Neural cell (in vitro differentiated cells): ENCODE measurements at regions not wholly inside any gene's neighbourhood (a gene's known extent, or its start where the extent isn't known, plus 50 kb on each side); places are given as distances from the start of the nearest gene placed in this dataset.

ENCODE experiments used
- H2AFZ ChIP-seq: fragments of 200-600, 300-800 bp; sonication (generic), shearing (Covaris generic); 2 replicates; pipeline ENCODE4 v1.6.0; 2014; ENCODE audit warnings: low read depth, mild to moderate bottlenecking, antibody characterized with exemption, low read length, moderate library complexity
- H3F3A ChIP-seq: fragments of 200-600 bp; shearing (Covaris generic); 2 replicates; pipeline ENCODE4 v1.6.1; 2016; ENCODE audit warnings: mild to moderate bottlenecking, moderate library complexity, mixed read lengths, antibody characterized with exemption, low read length; ENCODE audit not compliant: insufficient read depth, poor library complexity, severe bottlenecking
- H3K27ac ChIP-seq: fragments of 200-600, 300-800 bp; sonication (generic), shearing (Covaris generic); 2 replicates; pipeline ENCODE4 v1.5.1; 2014; ENCODE audit warnings: mild to moderate bottlenecking, low read length, moderate library complexity
- H3K27me3 ChIP-seq: fragments of 300-800, 200-600 bp; sonication (generic), shearing (Covaris generic); 2 replicates; pipeline ENCODE4 v1.6.0; 2014; ENCODE audit warnings: mild to moderate bottlenecking, low read depth, low read length, moderate library complexity; ENCODE audit not compliant: insufficient read depth
- H3K36me3 ChIP-seq: fragments of 300-800, 200-600 bp; sonication (generic), shearing (Covaris generic); 2 replicates; pipeline ENCODE4 v1.5.1; 2014; ENCODE audit warnings: mild to moderate bottlenecking, antibody characterized with exemption, low read length, moderate library complexity; ENCODE audit not compliant: insufficient read depth
- H3K4me2 ChIP-seq: fragments of 300-800, 200-600 bp; sonication (generic), shearing (Covaris generic); 2 replicates; pipeline ENCODE4 v1.6.0; 2014; ENCODE audit warnings: mild to moderate bottlenecking, low read length
- H3K4me3 ChIP-seq: fragments of 300-800, 200-600 bp; sonication (generic), shearing (Covaris generic); 2 replicates; pipeline ENCODE4 v1.5.1; 2014; ENCODE audit warnings: mild to moderate bottlenecking, low read length, moderate library complexity
- H3K79me2 ChIP-seq: fragments of 200-600 bp; shearing (Covaris generic); replicated peaks from 2 replicates; pipeline ENCODE4 v1.6.0; 2014; ENCODE audit warnings: mild to moderate bottlenecking, low read length, moderate library complexity; ENCODE audit not compliant: insufficient read depth
- H3K9ac ChIP-seq: fragments of 300-800, 200-600 bp; sonication (generic), shearing (Covaris generic); 2 replicates; pipeline ENCODE4 v1.6.1; 2016; ENCODE audit warnings: mild to moderate bottlenecking, low read length, mixed read lengths
- H3K9me2 ChIP-seq: fragments of 200-600 bp; shearing (Covaris generic); 2 replicates; pipeline ENCODE4 v1.6.1; 2016; ENCODE audit warnings: mild to moderate bottlenecking, low read length, mixed read lengths; ENCODE audit not compliant: insufficient read depth
- H3K9me3 ChIP-seq: fragments of 200-600, 300-800 bp; sonication (generic), shearing (Covaris generic); 2 replicates; pipeline ENCODE4 v1.6.1; 2016; ENCODE audit warnings: mild to moderate bottlenecking, mixed run types, low read length, moderate library complexity, mixed read lengths
- H4K20me1 ChIP-seq: fragments of 200-600 bp; shearing (Covaris generic); 2 replicates; pipeline ENCODE4 v1.6.1; 2016; ENCODE audit warnings: mild to moderate bottlenecking, mixed run types; ENCODE audit not compliant: insufficient read depth
- CTCF ChIP-seq: fragments of 450-650 bp; IDR thresholded peaks from 2 replicates; pipeline ENCODE4 v1.5.1; 2014; ENCODE audit warnings: antibody characterized with exemption, mild to moderate bottlenecking, moderate library complexity; ENCODE audit not compliant: poor library complexity, severe bottlenecking
- EP300 ChIP-seq: fragments of 450-650 bp; conservative IDR thresholded peaks from 2 replicates; pipeline ENCODE4 v1.6.1; 2014; ENCODE audit warnings: antibody characterized with exemption, mild to moderate bottlenecking, moderate library complexity; ENCODE audit not compliant: poor library complexity, severe bottlenecking
- EZH2 ChIP-seq: fragments of 200-600, 300-800 bp; shearing (Covaris generic), sonication (generic); IDR thresholded peaks from 2 replicates; pipeline ENCODE4 v1.6.1; 2014; ENCODE audit warnings: antibody characterized with exemption, low read length, borderline replicate concordance, mild to moderate bottlenecking; ENCODE audit not compliant: insufficient read depth, poor library complexity, severe bottlenecking
- MXI1 ChIP-seq: fragments of 450-650 bp; conservative IDR thresholded peaks from 2 replicates; pipeline ENCODE4 v1.6.1; 2014; ENCODE audit warnings: antibody characterized with exemption, mild to moderate bottlenecking; ENCODE audit not compliant: poor library complexity, severe bottlenecking
- POLR2AphosphoS5 ChIP-seq: IDR thresholded peaks from 2 replicates; pipeline ENCODE4 v1.6.1; 2012
- RAD21 ChIP-seq: fragments of 450-650 bp; conservative IDR thresholded peaks from 2 replicates; pipeline ENCODE4 v1.6.1; 2014; ENCODE audit warnings: antibody characterized with exemption, mild to moderate bottlenecking, moderate library complexity
- REST ChIP-seq: IDR thresholded peaks from 2 replicates; pipeline ENCODE4 v1.6.1; 2012; ENCODE audit warnings: borderline replicate concordance
- SMC3 ChIP-seq: fragments of 450-650 bp; conservative IDR thresholded peaks from 2 replicates; pipeline ENCODE4 v1.6.1; 2014; ENCODE audit warnings: antibody characterized with exemption, mild to moderate bottlenecking, moderate library complexity; ENCODE audit not compliant: poor library complexity
- TAF1 ChIP-seq: IDR thresholded peaks from 2 replicates; pipeline ENCODE4 v1.6.1; 2012; ENCODE audit warnings: low read depth

GRCh38 chr4:175308236-175308635 lies 390.1 kb downstream of the ADAM29 start:
- Histone ChIP-seq H3K4me3 (no peak overlapping the region), H3K27me3 (no peaks in the 10 kb centered on the region), H3K9me3 (no peaks in the 10 kb centered on the region), H4K20me1 (no peaks in the 10 kb centered on the region), H3K27ac (no peak overlapping the region), H3K9ac (no peak overlapping the region), H3K36me3 (no peaks in the 10 kb centered on the region), H2AFZ (no peak overlapping the region), H3F3A (no peaks in the 10 kb centered on the region), H3K4me2 (no peak overlapping the region), H3K9me2 (no peaks in the 10 kb centered on the region), H3K79me2 (no peaks in the 10 kb centered on the region)
- TF ChIP-seq EP300 (no peak), TAF1 (no peak), POLR2AphosphoS5 (no peak), REST (no peak), MXI1 (no peak), RAD21 (no peak), SMC3 (no peak), CTCF (no peak), EZH2 (no peak)

- H3K27me3 ChIP-seq, result no peaks in the 10 kb centered on the region
- H3K27ac ChIP-seq, result no peak overlapping the region
- no peaks in the 10 kb centered on the region for H3K9me3 ChIP-seq
- H2AFZ ChIP-seq, result no peak overlapping the region
- H3K9ac ChIP-seq, result no peak overlapping the region
- H3K4me2 ChIP-seq, result no peak overlapping the region
- TF ChIP-seq POLR2AphosphoS5 (no peak), TAF1 (no peak), SMC3 (no peak), EZH2 (no peak), REST (no peak), RAD21 (no peak), MXI1 (no peak), CTCF (no peak), EP300 (no peak)
- no peaks in the 10 kb centered on the region for H3K36me3 ChIP-seq
- H3F3A ChIP-seq, result no peaks in the 10 kb centered on the region
- no peak overlapping the region for H3K4me3 ChIP-seq
- no peaks in the 10 kb centered on the region for H3K9me2 ChIP-seq
- H4K20me1 ChIP-seq, result no peaks in the 10 kb centered on the region
- no peaks in the 10 kb centered on the region for H3K79me2 ChIP-seq
These were observed 390.9 kb downstream of the ADAM29 start for GRCh38 chr4:175309041-175309440.
